Peyer's patch (tissue), 4 donors: ENCODE measurements at regions not wholly inside any gene's neighbourhood (a gene's known extent, or its start where the extent isn't known, plus 50 kb on each side); places are given as distances from the start of the nearest gene placed in this dataset.

Experiments used
- CTCF ChIP-seq, 6 experiments: fragments of 450-650 bp in 4 of 6; fragments of 200-600 bp in 2 of 6; sonication (generic) in 1 of 6; IDR thresholded peaks; one replicate each; pipeline ENCODE4 v1.5.1; 2017 to 2019; ENCODE audit warnings: antibody characterized with exemption in 6 of 6, mild to moderate bottlenecking in 3 of 6, moderate library complexity in 1 of 6
- POLR2A ChIP-seq, 2 donors: fragments of 450-650 bp; IDR thresholded peaks; one replicate each; pipeline ENCODE4 v1.5.1; 2017; ENCODE audit warnings: antibody characterized with exemption in 2 of 2, mild to moderate bottlenecking in 2 of 2, moderate library complexity in 2 of 2

- TF ChIP-seq CTCF (IDR thresholded peaks at IDR 0.05) (no peak), POLR2A (IDR thresholded peaks at IDR 0.05) (no peak)
Observed at GRCh38 chr12:92419201-92419600, 273.6 kb upstream of the BTG1 start.
